Activated CD8-positive, alpha-beta memory T cell treated with anti-CD3 and anti-CD28 coated beads, Interleukin-2, amount 10 ng/mL, durations not matched to agents 7 days and 5 days (primary cell): ENCODE measurements at regions not wholly inside any gene's neighbourhood (a gene's known extent, or its start where the extent isn't known, plus 50 kb on each side); places are given as distances from the start of the nearest gene placed in this dataset.

Experiments
- ATAC-seq: fragments of 150-1000 bp; cut with Tn5 transposase; one replicate; pipeline ENCODE4 v1.10.0; 2021; ENCODE audit warnings: moderate library complexity
- CTCF ChIA-PET: fragments of 350-600 bp; sonication (Branson Sonifier 250); formaldehyde crosslinking; loops from one replicate; lab custom pipeline; 2021; ENCODE audit warnings: antibody characterized with exemption; lab: Charles Lee
- DNase-seq: peaks from one replicate; pipeline ENCODE4 v3.0.0-alpha.2; 2020
- H3K27ac Mint-ChIP-seq: one replicate; pipeline ENCODE4 v1.8.0; 2021; ENCODE audit warnings: mild to moderate bottlenecking, mixed read lengths
- H3K27me3 Mint-ChIP-seq: one replicate; pipeline ENCODE4 v1.8.0; 2021; ENCODE audit warnings: mixed read lengths
- H3K36me3 Mint-ChIP-seq: one replicate; pipeline ENCODE4 v1.8.0; 2021; ENCODE audit warnings: mild to moderate bottlenecking, mixed read lengths
- H3K4me1 Mint-ChIP-seq: one replicate; pipeline ENCODE4 v1.8.0; 2021; ENCODE audit warnings: mixed read lengths
- H3K4me3 Mint-ChIP-seq: one replicate; pipeline ENCODE4 v1.8.0; 2021; ENCODE audit warnings: mild to moderate bottlenecking, moderate library complexity, mixed read lengths
- H3K9me3 Mint-ChIP-seq: one replicate; pipeline ENCODE4 v1.8.0; 2022; ENCODE audit warnings: low read depth, mixed read lengths

DNA sequence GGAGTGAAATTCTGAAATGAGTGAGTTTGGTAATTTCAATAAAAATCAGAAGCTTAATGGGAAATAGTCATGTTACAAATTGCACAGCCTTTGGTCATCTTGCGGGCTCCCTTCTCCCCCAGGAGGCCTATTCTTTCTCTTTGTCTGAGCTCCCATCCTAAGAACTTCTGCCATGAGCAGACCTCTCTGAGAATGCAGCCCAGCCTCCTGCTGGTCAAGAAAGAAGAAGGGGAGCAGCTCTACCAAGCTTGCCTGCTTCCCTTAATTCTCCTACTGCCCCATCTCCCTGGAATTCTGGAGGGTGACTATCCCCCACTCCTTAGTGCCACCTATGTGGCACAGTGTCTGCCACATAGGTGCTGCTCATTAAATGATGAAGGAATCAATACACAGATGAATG lies 300.7 kb upstream of the DAB1 start:
- CTCF ChIA-PET, result no interaction called here
- DNase-seq (no peak), ATAC-seq (no peak)
- H3K9me3 Mint-ChIP-seq, result no peaks in the 10 kb centered on the region
- H3K4me1 Mint-ChIP-seq, result no peaks in the 10 kb centered on the region
- H3K36me3 Mint-ChIP-seq, result no peaks in the 10 kb centered on the region
- no peak overlapping the region for H3K4me3 Mint-ChIP-seq
- H3K27me3 Mint-ChIP-seq, result no peaks in the 10 kb centered on the region
- no peak overlapping the region for H3K27ac Mint-ChIP-seq

DNA sequence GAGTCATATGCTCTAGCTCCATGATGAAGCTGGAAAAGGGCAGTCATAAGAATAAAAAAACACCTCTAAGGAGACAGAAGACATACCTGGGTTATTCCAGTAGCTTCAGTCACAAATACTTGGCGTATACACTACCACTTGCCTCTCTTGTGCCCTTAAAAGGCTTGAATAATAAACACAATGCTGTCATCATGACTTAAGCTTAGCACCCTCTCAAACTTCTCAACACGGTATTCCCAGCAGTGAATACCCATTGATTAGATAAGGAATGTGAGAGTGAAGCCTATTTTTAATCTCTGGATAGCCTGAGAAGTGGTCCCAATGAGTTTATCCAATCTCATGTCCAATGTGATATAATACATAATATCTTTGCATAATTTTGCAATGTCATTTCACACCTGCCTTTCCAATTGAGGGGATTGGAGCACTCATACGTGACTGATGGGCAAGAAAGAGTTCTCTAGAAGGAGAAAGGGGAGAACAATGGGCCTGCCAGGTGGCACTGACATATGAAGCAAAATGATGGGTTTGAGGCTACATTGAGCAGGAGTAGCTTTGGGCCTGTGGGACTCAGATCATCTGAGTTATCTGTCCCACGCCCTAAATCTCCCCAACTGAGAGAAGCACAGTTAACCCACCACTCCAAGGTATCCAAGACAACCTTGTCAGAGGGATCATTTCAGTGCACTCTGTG lies 298.6 kb upstream of the DAB1 start:
- Mint-ChIP-seq H3K36me3 (no peaks in the 10 kb centered on the region), H3K27me3 (no peaks in the 10 kb centered on the region), H3K27ac (no peak overlapping the region), H3K9me3 (no peaks in the 10 kb centered on the region), H3K4me1 (no peaks in the 10 kb centered on the region), H3K4me3 (no peak overlapping the region)
- CTCF ChIA-PET, result no interaction called here
- ATAC-seq (no peak), DNase-seq (no peak)

GRCh38 chr1:57721001-57721400 lies 297.1 kb upstream of the DAB1 start:
- CTCF ChIA-PET, result no interaction called here
- Mint-ChIP-seq H3K27me3 (no peaks in the 10 kb centered on the region), H3K4me3 (no peak overlapping the region), H3K9me3 (no peaks in the 10 kb centered on the region), H3K27ac (no peak overlapping the region), H3K4me1 (no peaks in the 10 kb centered on the region), H3K36me3 (no peaks in the 10 kb centered on the region)
- ATAC-seq, result no peak
- no peak for DNase-seq

- Mint-ChIP-seq H3K36me3 (no peaks in the 10 kb centered on the region), H3K4me1 (no peaks in the 10 kb centered on the region), H3K27ac (no peak overlapping the region), H3K27me3 (no peaks in the 10 kb centered on the region), H3K9me3 (no peaks in the 10 kb centered on the region), H3K4me3 (no peak overlapping the region)
- CTCF ChIA-PET, result no interaction called here
- ATAC-seq, result no peak
- DNase-seq, result no peak
Measured at GRCh38 chr1:57719274-57719673, 295.4 kb upstream of the DAB1 start.

GRCh38 chr1:57713501-57713900 lies 289.6 kb upstream of the DAB1 start:
- CTCF ChIA-PET, result no interaction called here
- Mint-ChIP-seq H3K36me3 (no peaks in the 10 kb centered on the region), H3K4me1 (no peaks in the 10 kb centered on the region), H3K9me3 (no peaks in the 10 kb centered on the region), H3K27ac (no peak overlapping the region), H3K27me3 (no peaks in the 10 kb centered on the region), H3K4me3 (no peak overlapping the region)
- ATAC-seq (no peak), DNase-seq (no peak)

- CTCF ChIA-PET, result no interaction called here
- no peak for ATAC-seq
- no peaks in the 10 kb centered on the region for H3K4me1 Mint-ChIP-seq
- DNase-seq, result no peak
- no peak overlapping the region for H3K27ac Mint-ChIP-seq
- H3K9me3 Mint-ChIP-seq, result no peaks in the 10 kb centered on the region
- H3K4me3 Mint-ChIP-seq, result no peak overlapping the region
- H3K36me3 Mint-ChIP-seq, result no peaks in the 10 kb centered on the region
- no peaks in the 10 kb centered on the region for H3K27me3 Mint-ChIP-seq
Measured at GRCh38 chr1:57712846-57713245, 289.0 kb upstream of the DAB1 start.

- Mint-ChIP-seq H3K27ac (no peak overlapping the region), H3K4me1 (no peaks in the 10 kb centered on the region), H3K27me3 (no peaks in the 10 kb centered on the region), H3K9me3 (no peaks in the 10 kb centered on the region), H3K36me3 (no peaks in the 10 kb centered on the region), H3K4me3 (no peak overlapping the region)
- ATAC-seq (no peak), DNase-seq (no peak)
- CTCF ChIA-PET, result interaction anchor here (0.6 kb wide), 1 partner anchor 56 kb away, joined by 3 read pairs; no protein-coding TSS in a partner anchor
Measured at GRCh38 chr1:57711326-57711725, 287.5 kb upstream of the DAB1 start.

DNA sequence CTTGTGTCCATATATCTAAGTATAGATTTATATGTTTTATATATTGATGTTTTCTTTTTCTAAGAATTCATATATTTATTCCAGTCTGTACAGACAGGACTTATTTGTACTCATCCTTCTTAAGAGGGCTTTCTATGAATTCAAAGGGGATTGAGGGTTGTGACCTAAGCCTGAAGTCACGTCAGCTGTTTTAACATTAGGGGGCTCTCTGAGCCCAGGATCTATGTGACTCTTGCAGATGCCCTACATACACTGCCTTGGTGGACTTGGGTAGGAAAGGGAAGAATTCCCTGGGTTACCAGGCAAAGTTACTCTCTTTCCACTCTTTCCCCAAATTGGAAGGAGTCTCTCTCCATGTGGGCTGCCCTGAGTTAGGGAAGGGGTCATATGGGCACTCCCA lies 283.8 kb upstream of the DAB1 start:
- H3K9me3 Mint-ChIP-seq, result no peaks in the 10 kb centered on the region
- no peaks in the 10 kb centered on the region for H3K36me3 Mint-ChIP-seq
- no peaks in the 10 kb centered on the region for H3K27me3 Mint-ChIP-seq
- no peak overlapping the region for H3K4me3 Mint-ChIP-seq
- DNase-seq (no peak), ATAC-seq (no peak)
- H3K27ac Mint-ChIP-seq, result no peak overlapping the region
- H3K4me1 Mint-ChIP-seq, result no peaks in the 10 kb centered on the region
- CTCF ChIA-PET, result no interaction called here

DNA sequence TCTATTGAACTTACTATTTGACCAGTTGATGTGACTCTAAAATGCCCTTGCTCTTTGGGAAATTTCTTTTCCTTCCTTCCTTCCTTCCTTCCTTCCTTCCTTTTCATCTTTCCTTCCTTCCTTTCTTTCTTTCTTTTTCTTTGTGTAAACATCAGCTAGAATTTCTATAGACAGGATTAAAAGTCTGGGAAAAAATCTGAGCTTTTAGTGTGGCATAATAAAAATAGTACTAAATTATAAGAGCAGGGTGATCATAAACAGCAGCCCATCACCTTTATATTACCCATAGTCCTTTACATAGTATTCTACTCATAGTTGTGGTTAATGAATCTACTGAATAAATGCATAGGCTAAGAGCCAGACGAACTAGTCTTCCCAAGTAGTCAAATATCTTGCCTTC lies 281.0 kb upstream of the DAB1 start:
- Mint-ChIP-seq H3K4me3 (no peak overlapping the region), H3K4me1 (no peaks in the 10 kb centered on the region), H3K9me3 (peaks cover 2% of the 10 kb centered on the region), H3K27ac (no peak overlapping the region), H3K36me3 (no peaks in the 10 kb centered on the region), H3K27me3 (no peaks in the 10 kb centered on the region)
- CTCF ChIA-PET, result no interaction called here
- no peak for DNase-seq
- no peak for ATAC-seq

GRCh38 chr1:57704231-57704630 lies 280.4 kb upstream of the DAB1 start:
- CTCF ChIA-PET, result no interaction called here
- no peak for ATAC-seq
- Mint-ChIP-seq H3K4me3 (no peak overlapping the region), H3K27me3 (no peaks in the 10 kb centered on the region), H3K36me3 (no peaks in the 10 kb centered on the region), H3K27ac (no peak overlapping the region), H3K4me1 (no peaks in the 10 kb centered on the region), H3K9me3 (peaks cover 2% of the 10 kb centered on the region)
- no peak for DNase-seq

- Mint-ChIP-seq H3K36me3 (no peaks in the 10 kb centered on the region), H3K9me3 (peaks cover 2% of the 10 kb centered on the region), H3K27me3 (no peaks in the 10 kb centered on the region), H3K27ac (no peak overlapping the region), H3K4me3 (no peak overlapping the region), H3K4me1 (no peaks in the 10 kb centered on the region)
- ATAC-seq (no peak), DNase-seq (no peak)
- CTCF ChIA-PET, result no interaction called here
Measured at GRCh38 chr1:57696904-57697303, 273.0 kb upstream of the DAB1 start.

GRCh38 chr1:57696043-57696442 lies 272.2 kb upstream of the DAB1 start:
- ATAC-seq (no peak), DNase-seq (no peak)
- CTCF ChIA-PET, result no interaction called here
- peaks cover 2% of the 10 kb centered on the region for H3K9me3 Mint-ChIP-seq
- no peak overlapping the region for H3K27ac Mint-ChIP-seq
- no peaks in the 10 kb centered on the region for H3K27me3 Mint-ChIP-seq
- no peaks in the 10 kb centered on the region for H3K4me1 Mint-ChIP-seq
- H3K36me3 Mint-ChIP-seq, result no peaks in the 10 kb centered on the region
- H3K4me3 Mint-ChIP-seq, result no peak overlapping the region

DNA sequence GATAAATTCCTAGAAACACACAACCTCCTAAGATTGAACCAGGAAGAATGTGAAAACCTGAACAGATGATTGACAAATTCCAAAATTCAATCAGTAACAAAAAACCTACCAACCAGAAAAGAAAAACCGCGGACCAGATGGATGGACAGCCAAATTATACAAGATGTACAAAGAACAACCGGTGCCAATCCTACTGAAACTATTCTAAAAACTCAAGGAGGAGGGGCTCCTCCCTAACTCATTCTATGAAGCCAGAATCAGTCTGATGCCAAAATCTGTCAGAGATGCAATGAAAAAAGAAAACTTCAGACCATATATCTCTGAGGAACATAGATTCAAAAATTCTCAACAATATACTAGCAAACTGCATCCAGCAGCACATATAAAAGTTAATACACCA lies 262.4 kb upstream of the DAB1 start:
- H3K4me3 Mint-ChIP-seq, result no peak overlapping the region
- CTCF ChIA-PET, result no interaction called here
- ATAC-seq (no peak), DNase-seq (no peak)
- peaks cover 7% of the 10 kb centered on the region for H3K9me3 Mint-ChIP-seq
- no peak overlapping the region for H3K27ac Mint-ChIP-seq
- no peaks in the 10 kb centered on the region for H3K27me3 Mint-ChIP-seq
- no peaks in the 10 kb centered on the region for H3K36me3 Mint-ChIP-seq
- H3K4me1 Mint-ChIP-seq, result no peaks in the 10 kb centered on the region

GRCh38 chr1:57683037-57683942 lies 259.4 kb upstream of the DAB1 start:
- H3K27ac Mint-ChIP-seq, result no peak overlapping the region
- CTCF ChIA-PET, result no interaction called here
- H3K36me3 Mint-ChIP-seq, result no peaks in the 10 kb centered on the region
- no peaks in the 10 kb centered on the region for H3K27me3 Mint-ChIP-seq
- H3K4me1 Mint-ChIP-seq, result no peaks in the 10 kb centered on the region
- DNase-seq (no peak), ATAC-seq (no peak)
- H3K4me3 Mint-ChIP-seq, result no peak overlapping the region
- H3K9me3 Mint-ChIP-seq, result no peaks in the 10 kb centered on the region
